ENCODE measurements at regions not wholly inside any gene's neighbourhood (a gene's known extent, or its start where the extent isn't known, plus 50 kb on each side); places are given as distances from the start of the nearest gene placed in this dataset.

GRCh38 chr13:61162106-61162505 lies 253.5 kb downstream of the PCDH20 start:
- no peaks in the 10 kb centered on the region for H3K36me3 ChIP-seq (ENCODE audit: low read depth, missing control alignments)
- DNase-seq, result no peak
- no peaks in the 10 kb centered on the region for H3K9me3 ChIP-seq
- no peaks in the 10 kb centered on the region for H3K27me3 ChIP-seq
- H3K4me3 ChIP-seq, result no peak overlapping the region
- WGBS, 2 donors, result 53 to 57% methylated on average over 3 of the region's 3 CpGs
- TF ChIP-seq POLR2A (IDR thresholded peaks at IDR 0.05), result no peak
- TF ChIP-seq CTCF (IDR thresholded peaks at IDR 0.05), result no peak
- H3K27ac ChIP-seq, result no peak overlapping the region
- H3K4me1 ChIP-seq, result no peaks in the 10 kb centered on the region
- intact Hi-C loops (cut with DNase I; ENCODE audit: low total_unique reads), result no loop called here

- H3K4me1 ChIP-seq, result no peaks in the 10 kb centered on the region
- H3K27ac ChIP-seq, result no peak overlapping the region
- 81 to 90% methylated on average over 1 of the region's 1 CpG for WGBS, 2 donors
- H3K27me3 ChIP-seq, result no peaks in the 10 kb centered on the region
- H3K36me3 ChIP-seq (ENCODE audit: low read depth, missing control alignments), result no peaks in the 10 kb centered on the region
- intact Hi-C loops (cut with DNase I; ENCODE audit: low total_unique reads), result no loop called here
- no peak overlapping the region for H3K4me3 ChIP-seq
- no peak for TF ChIP-seq CTCF (IDR thresholded peaks at IDR 0.05)
- TF ChIP-seq POLR2A (IDR thresholded peaks at IDR 0.05), result no peak
- DNase-seq, result no peak
- no peaks in the 10 kb centered on the region for H3K9me3 ChIP-seq
Observed at GRCh38 chr13:61156753-61157152, 258.9 kb downstream of the PCDH20 start.

GRCh38 chr13:61151062-61151461 lies 264.6 kb downstream of the PCDH20 start:
- Histone ChIP-seq H3K27me3 (no peaks in the 10 kb centered on the region), H3K27ac (no peak overlapping the region), H3K4me1 (no peaks in the 10 kb centered on the region), H3K36me3 (ENCODE audit: low read depth, missing control alignments) (no peaks in the 10 kb centered on the region), H3K4me3 (no peak overlapping the region), H3K9me3 (no peaks in the 10 kb centered on the region)
- intact Hi-C loops (cut with DNase I; ENCODE audit: low total_unique reads), result no loop called here
- TF ChIP-seq POLR2A (IDR thresholded peaks at IDR 0.05) (no peak), CTCF (IDR thresholded peaks at IDR 0.05) (no peak)
- DNase-seq, result no peak

- H3K27me3 ChIP-seq, result no peaks in the 10 kb centered on the region
- H3K9me3 ChIP-seq, result no peaks in the 10 kb centered on the region
- no peak for DNase-seq
- TF ChIP-seq POLR2A (IDR thresholded peaks at IDR 0.05), result no peak
- H3K4me1 ChIP-seq, result no peaks in the 10 kb centered on the region
- H3K36me3 ChIP-seq (ENCODE audit: low read depth, missing control alignments), result no peaks in the 10 kb centered on the region
- no peak overlapping the region for H3K4me3 ChIP-seq
- intact Hi-C loops (cut with DNase I; ENCODE audit: low total_unique reads), result no loop called here
- H3K27ac ChIP-seq, result no peak overlapping the region
Observed at GRCh38 chr13:61149331-61149730, 266.3 kb downstream of the PCDH20 start.

- Histone ChIP-seq H3K4me1 (no peaks in the 10 kb centered on the region), H3K4me3 (no peak overlapping the region), H3K9me3 (no peaks in the 10 kb centered on the region), H3K36me3 (ENCODE audit: low read depth, missing control alignments) (no peaks in the 10 kb centered on the region), H3K27ac (no peak overlapping the region), H3K27me3 (no peaks in the 10 kb centered on the region)
- intact Hi-C loops (cut with DNase I; ENCODE audit: low total_unique reads), result no loop called here
- WGBS, 2 donors, result 49 to 70% methylated on average over 6 of the region's 6 CpGs
- no peak for TF ChIP-seq CTCF (IDR thresholded peaks at IDR 0.05)
- TF ChIP-seq POLR2A (IDR thresholded peaks at IDR 0.05), result no peak
- DNase-seq, result no peak
Observed at GRCh38 chr13:61148691-61149315, 266.8 kb downstream of the PCDH20 start.
